ENCODE measurements at regions not wholly inside any gene's neighbourhood (a gene's known extent, or its start where the extent isn't known, plus 50 kb on each side); places are given as distances from the start of the nearest gene placed in this dataset.

GRCh38 chr5:146965761-146966659, 87.5 kb upstream of the PPP2R2B start:
- no peaks in the 10 kb centered on the region for H3K36me3 Mint-ChIP-seq (ENCODE audit: low read depth)
- H3K9me3 Mint-ChIP-seq, result no peaks in the 10 kb centered on the region
- no peak overlapping the region for H3K27ac Mint-ChIP-seq (ENCODE audit: unreplicated experiment)
- no peaks in the 10 kb centered on the region for H3K27me3 Mint-ChIP-seq (ENCODE audit: low read depth)
- H3K4me1 Mint-ChIP-seq, result peaks cover 20% of the 10 kb centered on the region
- peak; percentile 92 for TF ChIP-seq CTCF (conservative IDR thresholded peaks at IDR 0.05)
- H3K4me3 Mint-ChIP-seq, result no peak overlapping the region
- peak; percentile 69 for DNase-seq (ENCODE audit: low read depth, low spot score)

- Mint-ChIP-seq H3K4me3 (no peak overlapping the region), H3K27me3 (ENCODE audit: low read depth) (no peaks in the 10 kb centered on the region), H3K4me1 (peaks cover 20% of the 10 kb centered on the region), H3K36me3 (ENCODE audit: low read depth) (no peaks in the 10 kb centered on the region), H3K27ac (ENCODE audit: unreplicated experiment) (no peak overlapping the region), H3K9me3 (no peaks in the 10 kb centered on the region)
- DNase-seq (ENCODE audit: low read depth, low spot score), result no peak
- TF ChIP-seq CTCF (conservative IDR thresholded peaks at IDR 0.05), result no peak
Measured at GRCh38 chr5:146967646-146968045, 89.1 kb upstream of the PPP2R2B start.

GRCh38 chr5:146971401-146971800, 92.8 kb upstream of the PPP2R2B start:
- no peak overlapping the region for H3K27ac Mint-ChIP-seq (ENCODE audit: unreplicated experiment)
- no peak for TF ChIP-seq CTCF (conservative IDR thresholded peaks at IDR 0.05)
- H3K27me3 Mint-ChIP-seq (ENCODE audit: low read depth), result no peaks in the 10 kb centered on the region
- H3K4me1 Mint-ChIP-seq, result no peaks in the 10 kb centered on the region
- DNase-seq (ENCODE audit: low read depth, low spot score), result no peak
- no peaks in the 10 kb centered on the region for H3K36me3 Mint-ChIP-seq (ENCODE audit: low read depth)
- no peak overlapping the region for H3K4me3 Mint-ChIP-seq
- no peaks in the 10 kb centered on the region for H3K9me3 Mint-ChIP-seq

- H3K4me1 Mint-ChIP-seq, result no peaks in the 10 kb centered on the region
- no peak overlapping the region for H3K27ac Mint-ChIP-seq (ENCODE audit: unreplicated experiment)
- H3K27me3 Mint-ChIP-seq (ENCODE audit: low read depth), result no peaks in the 10 kb centered on the region
- peaks cover 25% of the 10 kb centered on the region for H3K9me3 Mint-ChIP-seq
- no peak for TF ChIP-seq CTCF (conservative IDR thresholded peaks at IDR 0.05)
- H3K4me3 Mint-ChIP-seq, result no peak overlapping the region
- no peak for DNase-seq (ENCODE audit: low read depth, low spot score)
- peaks cover 30% of the 10 kb centered on the region for H3K36me3 Mint-ChIP-seq (ENCODE audit: low read depth)
Measured at GRCh38 chr5:146986469-146986868, 107.9 kb upstream of the PPP2R2B start.

- TF ChIP-seq CTCF (conservative IDR thresholded peaks at IDR 0.05), result no peak
- Mint-ChIP-seq H3K36me3 (ENCODE audit: low read depth) (peaks cover 6% of the 10 kb centered on the region), H3K9me3 (peaks cover 6% of the 10 kb centered on the region), H3K27me3 (ENCODE audit: low read depth) (no peaks in the 10 kb centered on the region), H3K4me3 (no peak overlapping the region), H3K27ac (ENCODE audit: unreplicated experiment) (no peak overlapping the region), H3K4me1 (peaks cover 5% of the 10 kb centered on the region)
- DNase-seq (ENCODE audit: low read depth, low spot score), result no peak
Measured at GRCh38 chr5:146993876-146994530, 115.4 kb upstream of the PPP2R2B start.
